Breast epithelium (tissue), 3 donors: ENCODE measurements at regions not wholly inside any gene's neighbourhood (a gene's known extent, or its start where the extent isn't known, plus 50 kb on each side); places are given as distances from the start of the nearest gene placed in this dataset.

Experiments used
- CTCF ChIP-seq, 3 donors: fragments of 450-650 bp; IDR thresholded peaks; one replicate each; pipeline ENCODE4 v1.5.1; 2016 to 2017; ENCODE audit warnings: antibody characterized with exemption in 3 of 3, mild to moderate bottlenecking in 3 of 3, moderate library complexity in 3 of 3
- POLR2A ChIP-seq: fragments of 450-650 bp; IDR thresholded peaks from one replicate; pipeline ENCODE4 v1.6.1; 2016; ENCODE audit warnings: antibody characterized with exemption, mild to moderate bottlenecking, moderate library complexity
- POLR2AphosphoS5 ChIP-seq, 3 donors: sonication (generic); formaldehyde crosslinking; IDR thresholded peaks; one replicate each; pipeline ENCODE4 v1.6.1; 2017; ENCODE audit warnings: antibody characterized with exemption in 3 of 3

DNA sequence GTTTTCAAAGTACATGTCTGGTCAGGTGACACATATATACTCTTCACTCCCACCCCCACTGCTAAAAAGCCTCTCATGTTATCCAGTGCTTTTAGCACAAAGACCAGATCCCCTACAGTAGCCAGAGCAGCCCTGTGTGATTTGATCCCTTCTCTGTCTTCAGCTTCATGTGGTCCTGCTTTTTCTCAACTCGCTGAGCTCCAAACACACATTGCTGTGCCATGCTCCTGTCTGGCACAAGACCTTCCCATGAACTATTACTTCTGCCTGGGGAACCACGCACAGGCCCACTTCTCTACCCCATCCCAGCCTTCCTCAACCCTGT is 127.1 kb downstream of the RASSF10 start:
- no peak for TF ChIP-seq POLR2A
- TF ChIP-seq CTCF (IDR thresholded peaks at IDR 0.05), result no peak
- no peak for TF ChIP-seq POLR2AphosphoS5 (IDR thresholded peaks at IDR 0.05)
